Panc1 (cell line): ENCODE measurements at regions not wholly inside any gene's neighbourhood (a gene's known extent, or its start where the extent isn't known, plus 50 kb on each side); places are given as distances from the start of the nearest gene placed in this dataset.

Experiments used
- CTCF ChIP-seq: fragments of 450-650 bp; IDR thresholded peaks from 2 replicates; pipeline ENCODE4 v1.5.1; 2017; ENCODE audit warnings: mild to moderate bottlenecking
- REST ChIP-seq, 2 experiments: IDR thresholded peaks; 2 replicates each; pipeline ENCODE4 v1.6.1; 2011 to 2012; ENCODE audit warnings: low read depth in 2 of 2, control low read depth in 1 of 2, low read length in 1 of 2, mild to moderate bottlenecking in 1 of 2, moderate library complexity in 1 of 2; ENCODE audit not compliant: insufficient read depth in 1 of 2

GRCh38 chr15:96255599-96255998, 74.9 kb upstream of the NR2F2 start:
- TF ChIP-seq CTCF: no peak
- TF ChIP-seq REST (IDR thresholded peaks at IDR 0.05; ENCODE audit: insufficient read depth in 1 of 2, low read depth in 2 of 2, low read length in 1 of 2): no peak
